Activated naive CD8-positive, alpha-beta T cell treated with anti-CD3 and anti-CD28 coated beads for 36 hours (primary cell): ENCODE measurements at regions not wholly inside any gene's neighbourhood (a gene's known extent, or its start where the extent isn't known, plus 50 kb on each side); places are given as distances from the start of the nearest gene placed in this dataset.

Experiments
- DNase-seq: peaks from one replicate; pipeline ENCODE4 v3.0.0; 2021
- H3K27ac Mint-ChIP-seq: one replicate; pipeline ENCODE4 v1.8.0; 2022; ENCODE audit warnings: mild to moderate bottlenecking, moderate library complexity, mixed read lengths
- H3K27me3 Mint-ChIP-seq: one replicate; pipeline ENCODE4 v1.8.0; 2022; ENCODE audit warnings: mild to moderate bottlenecking, mixed read lengths
- H3K36me3 Mint-ChIP-seq: one replicate; pipeline ENCODE4 v1.8.0; 2021; ENCODE audit warnings: mild to moderate bottlenecking, mixed read lengths
- H3K4me1 Mint-ChIP-seq: one replicate; pipeline ENCODE4 v1.8.0; 2021; ENCODE audit warnings: mixed read lengths
- H3K4me3 Mint-ChIP-seq: one replicate; pipeline ENCODE4 v1.8.0; 2022; ENCODE audit warnings: mild to moderate bottlenecking, moderate library complexity, mixed read lengths
- H3K9me3 Mint-ChIP-seq: one replicate; pipeline ENCODE4 v1.8.0; 2022; ENCODE audit warnings: mixed read lengths

DNA sequence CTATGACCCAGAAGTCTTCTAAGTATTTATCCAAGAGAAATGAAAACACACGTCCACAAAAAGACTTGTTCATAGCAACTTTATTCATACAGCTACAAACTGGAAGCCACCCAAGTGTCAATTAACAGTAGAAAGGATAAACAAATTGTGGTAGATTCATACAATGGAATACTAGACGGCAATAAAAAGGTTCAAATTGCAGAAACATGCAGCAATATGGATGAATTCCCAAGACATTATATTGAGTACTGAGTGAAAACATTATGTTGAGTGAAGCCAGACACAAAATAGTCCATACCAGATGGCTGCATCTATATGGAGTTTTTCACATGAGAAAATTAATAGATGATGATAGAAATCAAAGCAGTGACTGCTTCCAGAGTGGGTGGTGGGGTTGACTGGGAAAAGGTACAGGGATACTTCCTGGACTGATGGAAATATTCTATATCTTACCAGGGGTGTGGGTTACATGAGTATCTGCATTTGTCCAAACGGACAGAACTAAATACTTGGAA, 292.0 kb downstream of the FGFR2 start:
- no peak for DNase-seq
- Mint-ChIP-seq H3K27ac (no peak overlapping the region), H3K36me3 (no peaks in the 10 kb centered on the region), H3K4me1 (no peaks in the 10 kb centered on the region), H3K27me3 (peaks cover 8% of the 10 kb centered on the region), H3K4me3 (no peak overlapping the region), H3K9me3 (no peaks in the 10 kb centered on the region)

DNA sequence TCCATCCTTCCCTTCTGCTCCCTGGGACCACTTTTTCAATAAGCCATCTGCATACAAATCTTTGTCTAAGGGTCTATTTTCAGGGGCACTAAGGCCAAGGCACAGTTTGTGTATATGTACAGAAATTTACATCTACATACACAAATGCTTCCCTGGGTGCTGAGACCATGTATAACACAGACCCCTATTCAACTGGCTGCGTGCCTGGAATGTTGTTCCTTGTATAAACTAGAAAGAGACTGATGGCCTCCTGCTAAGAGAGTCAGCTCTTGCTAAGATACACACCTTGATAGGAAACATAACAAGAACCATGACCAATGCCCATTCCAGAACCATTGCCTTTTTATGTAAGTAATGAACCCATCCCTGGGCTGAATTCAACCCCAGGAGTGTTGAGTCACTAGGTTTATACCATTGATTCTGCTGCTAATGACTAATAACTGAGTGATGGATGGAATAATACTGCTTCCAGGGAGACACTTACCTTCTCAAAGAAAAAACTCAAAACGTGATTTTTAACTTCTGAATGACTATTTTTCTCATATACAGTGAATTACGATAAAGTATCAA, 290.7 kb downstream of the FGFR2 start:
- Mint-ChIP-seq H3K27ac (no peak overlapping the region), H3K9me3 (no peaks in the 10 kb centered on the region)
- no peak for DNase-seq

DNA sequence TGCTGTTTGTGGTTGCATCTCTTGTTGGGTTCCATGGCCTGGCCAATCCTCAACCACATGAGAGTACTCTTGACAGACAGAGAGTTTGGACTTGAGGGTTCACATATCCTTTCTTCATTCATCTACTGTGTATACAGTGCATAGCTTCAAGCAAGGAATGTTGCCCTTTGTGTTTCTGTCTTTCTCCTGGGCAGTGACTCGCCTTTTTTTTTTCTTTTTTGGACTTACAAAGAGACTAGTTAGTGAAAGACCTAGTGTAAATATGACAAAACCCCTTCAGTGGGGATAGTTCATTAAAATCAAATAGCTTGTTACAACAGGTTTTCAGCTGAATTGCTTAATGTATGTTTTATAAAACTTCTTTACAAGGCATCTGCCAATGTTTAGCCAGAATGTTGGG, 290.2 kb downstream of the FGFR2 start:
- H3K36me3 Mint-ChIP-seq, result no peaks in the 10 kb centered on the region
- no peak overlapping the region for H3K4me3 Mint-ChIP-seq
- peaks cover 8% of the 10 kb centered on the region for H3K27me3 Mint-ChIP-seq
- no peaks in the 10 kb centered on the region for H3K4me1 Mint-ChIP-seq
- no peaks in the 10 kb centered on the region for H3K9me3 Mint-ChIP-seq
- DNase-seq, result no peak
- no peak overlapping the region for H3K27ac Mint-ChIP-seq

More for the DNA sequence above, 290.7 kb downstream of the FGFR2 start:
- H3K4me1 Mint-ChIP-seq, result no peaks in the 10 kb centered on the region
- H3K36me3 Mint-ChIP-seq, result no peaks in the 10 kb centered on the region
- H3K4me3 Mint-ChIP-seq, result no peak overlapping the region
- peaks cover 8% of the 10 kb centered on the region for H3K27me3 Mint-ChIP-seq

DNA sequence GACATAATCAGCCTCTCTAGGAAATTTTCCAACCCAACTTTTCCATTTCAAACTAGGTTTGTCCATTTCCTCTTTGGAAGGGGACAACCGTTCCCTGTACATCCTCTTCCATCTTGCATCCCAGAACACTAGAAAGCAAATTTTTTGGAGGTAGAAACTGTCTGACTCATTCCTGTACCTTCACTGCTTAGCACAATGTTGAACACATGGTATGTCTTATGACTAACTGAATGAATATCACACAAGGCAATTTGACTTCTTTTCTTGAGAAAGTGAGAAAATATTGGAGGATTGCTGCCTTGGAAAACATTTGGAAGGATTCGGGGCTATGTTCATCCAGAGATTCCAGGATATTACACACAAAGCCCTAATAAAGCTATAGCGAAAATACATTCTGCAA, 289.1 kb downstream of the FGFR2 start:
- Mint-ChIP-seq H3K9me3 (no peaks in the 10 kb centered on the region), H3K27me3 (peaks cover 8% of the 10 kb centered on the region), H3K27ac (no peak overlapping the region), H3K4me1 (no peaks in the 10 kb centered on the region), H3K36me3 (no peaks in the 10 kb centered on the region), H3K4me3 (no peak overlapping the region)
- DNase-seq, result no peak

DNA sequence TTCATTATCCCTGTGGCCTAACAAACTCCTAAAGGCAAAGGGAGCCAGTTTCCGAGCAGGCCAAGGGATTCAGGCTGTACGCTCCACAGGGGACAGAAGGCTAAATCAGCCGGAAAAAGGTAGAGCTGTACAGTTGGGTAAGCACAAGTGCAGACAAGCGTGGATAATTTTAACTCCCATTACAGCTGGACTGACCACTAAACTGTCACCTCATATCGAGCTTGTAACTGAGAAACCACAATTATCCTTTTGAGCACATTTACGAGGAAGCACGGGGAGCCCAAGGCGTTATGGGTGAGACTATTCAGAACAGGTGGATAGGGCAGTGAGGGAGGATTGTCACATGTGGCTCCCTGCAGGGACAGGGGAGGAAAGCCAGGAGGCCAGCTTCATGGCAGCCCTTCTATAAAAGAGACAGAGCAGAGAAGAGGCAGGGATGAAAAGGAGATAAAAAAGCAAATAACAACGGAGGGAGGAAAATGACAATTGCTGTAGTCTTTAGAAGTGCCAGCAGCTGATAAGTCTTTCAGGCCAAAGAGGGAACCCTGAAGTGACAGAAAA, 288.0 kb downstream of the FGFR2 start:
- no peak for DNase-seq
- no peak overlapping the region for H3K4me3 Mint-ChIP-seq
- no peaks in the 10 kb centered on the region for H3K9me3 Mint-ChIP-seq
- H3K36me3 Mint-ChIP-seq, result no peaks in the 10 kb centered on the region
- H3K27me3 Mint-ChIP-seq, result peaks cover 8% of the 10 kb centered on the region
- H3K27ac Mint-ChIP-seq, result no peak overlapping the region
- H3K4me1 Mint-ChIP-seq, result no peaks in the 10 kb centered on the region

DNA sequence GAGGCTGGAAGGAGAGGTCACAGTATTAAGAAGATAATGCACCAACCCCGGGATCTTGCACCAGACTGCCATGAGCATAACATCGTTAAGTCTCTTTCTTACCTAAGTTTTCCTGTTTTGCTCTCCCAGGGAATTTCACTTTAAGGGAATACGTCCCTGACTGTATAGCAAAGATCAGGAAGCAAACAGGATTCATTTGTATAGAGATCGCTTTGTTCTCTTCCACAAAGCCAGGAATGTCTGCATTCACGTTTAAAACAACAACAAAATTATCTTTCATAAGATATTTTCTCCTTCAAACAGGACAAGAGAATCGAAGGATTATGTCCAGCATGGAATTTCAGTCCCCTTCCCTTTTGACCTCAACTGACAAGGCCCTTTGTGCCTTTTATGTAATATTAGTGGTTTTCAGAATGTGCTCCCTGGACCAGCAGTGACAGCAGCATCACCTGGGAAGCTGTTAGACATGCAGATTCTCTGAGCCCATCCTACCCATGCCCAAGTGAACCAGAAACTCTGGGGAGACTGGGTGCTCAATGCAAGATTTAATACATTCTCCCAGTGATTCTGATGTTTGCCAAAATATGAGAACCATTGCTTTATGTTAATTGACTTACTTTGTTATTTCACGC, 286.3 kb downstream of the FGFR2 start:
- Mint-ChIP-seq H3K27ac (no peak overlapping the region), H3K36me3 (no peaks in the 10 kb centered on the region), H3K27me3 (peaks cover 8% of the 10 kb centered on the region), H3K4me3 (no peak overlapping the region), H3K9me3 (no peaks in the 10 kb centered on the region), H3K4me1 (no peaks in the 10 kb centered on the region)
- DNase-seq, result no peak

DNA sequence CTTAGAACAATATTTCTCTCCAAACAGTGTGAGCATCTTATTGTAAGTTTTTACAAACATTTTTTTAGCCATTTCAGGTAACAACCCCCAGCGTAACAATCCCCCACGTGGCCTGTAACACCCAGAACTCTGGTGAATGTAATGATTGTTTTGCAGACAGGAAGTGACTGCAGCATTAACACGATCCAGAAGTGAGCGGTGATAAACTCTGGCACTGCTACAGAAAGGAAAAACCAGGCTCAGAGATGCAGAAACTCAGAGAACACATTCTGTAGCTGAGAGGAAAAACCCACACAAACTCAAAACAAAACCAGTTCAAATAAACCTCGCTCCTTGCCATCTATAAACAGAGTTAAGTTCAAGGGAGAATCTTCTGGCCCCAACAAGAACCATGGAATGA, 285.7 kb downstream of the FGFR2 start:
- H3K9me3 Mint-ChIP-seq, result no peaks in the 10 kb centered on the region
- DNase-seq, result no peak
- H3K27me3 Mint-ChIP-seq, result peaks cover 8% of the 10 kb centered on the region
- no peak overlapping the region for H3K4me3 Mint-ChIP-seq
- no peak overlapping the region for H3K27ac Mint-ChIP-seq
- no peaks in the 10 kb centered on the region for H3K36me3 Mint-ChIP-seq
- no peaks in the 10 kb centered on the region for H3K4me1 Mint-ChIP-seq

DNA sequence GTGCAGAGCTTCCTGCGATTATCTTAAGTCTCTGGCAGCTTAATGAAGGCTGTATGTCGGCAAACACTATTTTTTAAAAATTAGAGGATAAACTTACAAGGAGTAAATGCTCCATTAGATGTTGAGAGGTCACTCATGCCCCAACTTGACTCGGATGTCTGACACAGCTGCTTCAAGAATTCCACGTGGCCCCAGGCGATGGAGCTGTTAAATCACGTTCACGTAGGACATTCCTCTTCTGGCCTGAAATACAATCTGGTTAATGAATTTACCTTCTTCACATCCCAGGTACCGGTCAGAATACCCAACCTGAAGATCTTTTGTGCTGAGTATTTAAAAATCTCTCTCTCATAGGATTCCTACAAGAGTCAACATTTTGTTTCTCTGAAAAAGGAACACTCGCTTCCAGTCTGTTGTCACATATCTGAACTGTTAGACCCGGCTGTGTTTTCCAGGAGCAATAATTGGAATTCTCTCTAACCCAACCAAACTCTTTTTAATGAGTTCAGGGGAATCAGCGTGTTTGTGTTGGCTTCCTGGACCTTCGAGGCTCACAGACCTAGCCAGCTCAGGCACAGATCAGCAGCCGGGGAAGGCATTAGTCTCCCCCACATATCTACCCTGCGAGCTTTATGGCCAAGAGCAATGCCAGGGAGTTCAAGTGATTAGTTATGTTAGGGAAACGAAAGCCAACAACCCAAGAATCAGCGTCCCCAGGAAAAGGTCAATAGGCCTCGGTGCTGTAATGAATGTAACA, 284.9 kb downstream of the FGFR2 start:
- Mint-ChIP-seq H3K4me3 (no peak overlapping the region), H3K27me3 (peaks cover 8% of the 10 kb centered on the region), H3K4me1 (no peaks in the 10 kb centered on the region), H3K36me3 (no peaks in the 10 kb centered on the region), H3K27ac (no peak overlapping the region), H3K9me3 (no peaks in the 10 kb centered on the region)
- no peak for DNase-seq

DNA sequence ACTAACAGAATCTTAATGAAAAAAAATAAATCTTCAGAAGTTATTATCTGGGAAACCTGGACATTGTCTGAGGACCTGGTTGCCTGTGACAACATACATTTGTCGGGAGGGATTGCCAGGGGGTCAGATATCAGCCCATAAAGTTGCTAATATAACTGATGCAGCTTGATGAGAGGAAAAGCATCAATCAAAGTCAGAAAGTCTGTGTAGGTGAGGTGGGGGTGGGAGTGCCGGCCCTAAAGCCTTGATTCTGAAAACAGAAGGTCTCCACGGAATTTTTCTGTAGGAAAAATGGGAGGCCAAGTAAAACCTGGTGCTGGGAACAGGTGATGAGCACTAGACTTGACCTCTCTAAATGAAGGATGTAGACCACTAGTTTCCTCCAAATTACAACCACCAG, 281.8 kb downstream of the FGFR2 start:
- no peak overlapping the region for H3K27ac Mint-ChIP-seq
- no peaks in the 10 kb centered on the region for H3K9me3 Mint-ChIP-seq
- no peak for DNase-seq
- no peaks in the 10 kb centered on the region for H3K36me3 Mint-ChIP-seq
- H3K4me3 Mint-ChIP-seq, result no peak overlapping the region
- H3K27me3 Mint-ChIP-seq, result no peaks in the 10 kb centered on the region
- H3K4me1 Mint-ChIP-seq, result no peaks in the 10 kb centered on the region

DNA sequence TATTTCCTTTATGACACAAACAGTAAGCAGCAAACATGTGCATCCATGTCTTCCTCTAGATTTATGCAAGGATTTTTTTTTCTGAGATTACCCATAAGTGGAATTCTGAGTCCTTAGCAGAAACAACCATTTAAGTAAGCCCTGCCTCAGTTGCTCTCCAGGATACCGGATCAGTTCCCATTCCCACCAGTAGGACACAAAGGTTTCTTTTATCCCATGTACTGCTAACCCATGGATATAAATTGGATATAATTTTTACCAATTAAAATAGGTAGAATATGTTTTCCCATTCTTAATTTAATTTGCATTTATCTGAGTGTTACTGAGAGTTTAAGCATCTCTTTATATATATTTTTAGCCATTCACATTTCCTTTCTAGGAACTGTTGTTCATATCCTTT, 280.9 kb downstream of the FGFR2 start:
- no peaks in the 10 kb centered on the region for H3K4me1 Mint-ChIP-seq
- H3K27me3 Mint-ChIP-seq, result no peaks in the 10 kb centered on the region
- no peaks in the 10 kb centered on the region for H3K36me3 Mint-ChIP-seq
- H3K27ac Mint-ChIP-seq, result no peak overlapping the region
- DNase-seq, result no peak
- no peak overlapping the region for H3K4me3 Mint-ChIP-seq
- no peaks in the 10 kb centered on the region for H3K9me3 Mint-ChIP-seq

DNA sequence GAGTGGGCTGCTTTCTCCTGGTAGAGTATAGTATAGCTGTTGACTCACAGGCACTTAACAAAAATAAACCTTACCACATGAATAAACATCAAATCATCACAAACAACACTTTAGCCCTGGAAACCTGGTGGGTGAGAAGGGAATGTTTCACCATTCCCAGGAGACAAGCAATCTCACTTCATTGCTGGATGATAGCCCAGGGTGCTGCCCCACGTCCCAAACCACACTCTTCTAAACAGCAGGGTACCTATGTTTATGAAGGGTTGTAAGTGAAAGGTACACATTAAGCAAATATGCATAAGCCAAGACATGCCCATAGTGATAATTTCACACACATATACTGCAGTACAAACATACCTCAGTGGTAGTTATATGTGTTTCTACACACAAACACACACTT, 276.2 kb downstream of the FGFR2 start:
- H3K9me3 Mint-ChIP-seq, result no peaks in the 10 kb centered on the region
- no peak overlapping the region for H3K27ac Mint-ChIP-seq
- no peaks in the 10 kb centered on the region for H3K4me1 Mint-ChIP-seq
- no peak for DNase-seq
- no peaks in the 10 kb centered on the region for H3K36me3 Mint-ChIP-seq
- no peak overlapping the region for H3K4me3 Mint-ChIP-seq
- no peaks in the 10 kb centered on the region for H3K27me3 Mint-ChIP-seq

DNA sequence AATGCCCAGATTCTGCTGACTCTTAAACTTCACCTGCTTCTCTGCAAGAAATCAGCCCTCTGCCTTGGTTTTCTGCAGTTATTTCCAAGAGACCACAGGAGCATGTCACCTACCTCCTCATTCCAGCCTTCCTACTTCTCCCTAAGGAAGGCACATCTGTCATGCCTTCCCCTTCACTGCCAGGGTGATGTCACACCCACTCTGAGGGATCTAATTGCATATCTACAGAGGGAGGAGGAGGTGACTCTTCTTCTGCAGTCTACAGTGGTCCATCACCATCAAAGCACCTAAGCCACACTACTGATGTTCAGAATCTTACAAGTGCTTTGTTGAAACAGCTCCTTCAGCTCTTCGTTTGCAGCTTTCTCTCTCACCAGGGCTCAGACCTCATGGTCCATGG, 275.5 kb downstream of the FGFR2 start:
- no peaks in the 10 kb centered on the region for H3K27me3 Mint-ChIP-seq
- H3K9me3 Mint-ChIP-seq, result peaks cover 2% of the 10 kb centered on the region
- no peak overlapping the region for H3K27ac Mint-ChIP-seq
- no peaks in the 10 kb centered on the region for H3K4me1 Mint-ChIP-seq
- H3K4me3 Mint-ChIP-seq, result no peak overlapping the region
- H3K36me3 Mint-ChIP-seq, result no peaks in the 10 kb centered on the region
- no peak for DNase-seq

DNA sequence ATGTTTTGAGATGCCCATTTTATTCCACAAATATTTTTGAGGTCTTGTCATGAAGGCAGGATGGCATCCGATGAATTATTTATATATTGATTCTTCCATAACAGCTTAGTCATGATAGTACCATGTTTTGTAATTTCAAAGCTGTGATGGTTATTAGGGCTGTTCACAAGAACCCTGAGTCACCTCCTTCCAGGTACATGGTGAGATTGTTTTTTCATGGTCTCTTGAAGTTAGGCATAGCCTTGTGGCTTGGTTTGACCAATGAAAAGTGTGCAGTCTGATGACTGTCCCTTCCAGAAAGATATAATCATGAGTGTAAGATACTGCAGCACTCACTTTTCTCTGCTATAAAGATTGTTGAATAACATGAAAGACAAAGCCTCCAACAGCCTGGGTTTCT, 274.8 kb downstream of the FGFR2 start:
- no peak for DNase-seq
- Mint-ChIP-seq H3K27ac (no peak overlapping the region), H3K36me3 (no peaks in the 10 kb centered on the region), H3K4me1 (no peaks in the 10 kb centered on the region), H3K4me3 (no peak overlapping the region), H3K9me3 (peaks cover 4% of the 10 kb centered on the region), H3K27me3 (no peaks in the 10 kb centered on the region)

DNA sequence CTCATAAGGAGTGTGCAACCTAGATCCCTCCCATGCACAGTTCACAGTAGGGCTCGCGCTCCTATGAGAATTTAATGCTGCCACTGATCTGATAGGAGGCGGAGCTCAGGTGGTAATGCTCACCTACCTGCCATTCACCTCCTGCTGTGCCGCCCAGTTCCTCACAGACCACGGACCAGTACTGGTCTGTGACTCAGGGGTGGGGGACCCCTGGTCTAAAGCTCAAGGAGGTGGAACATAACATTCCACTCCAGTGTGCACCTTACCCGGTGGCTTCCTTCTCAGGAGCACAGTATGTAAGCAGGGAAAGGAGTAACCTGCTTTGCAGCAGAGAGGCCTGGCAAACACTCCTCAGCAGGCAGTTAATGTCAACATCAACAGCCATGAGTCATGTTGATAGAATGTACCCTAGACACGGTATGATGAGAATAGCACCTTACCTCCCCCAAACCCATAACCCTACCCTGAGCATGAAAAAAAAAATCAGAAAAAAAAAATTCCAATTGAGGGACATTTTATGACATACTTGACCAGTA, 273.5 kb downstream of the FGFR2 start:
- Mint-ChIP-seq H3K27me3 (no peaks in the 10 kb centered on the region), H3K27ac (no peak overlapping the region), H3K4me3 (no peak overlapping the region), H3K9me3 (peaks cover 4% of the 10 kb centered on the region), H3K4me1 (no peaks in the 10 kb centered on the region), H3K36me3 (no peaks in the 10 kb centered on the region)
- no peak for DNase-seq

DNA sequence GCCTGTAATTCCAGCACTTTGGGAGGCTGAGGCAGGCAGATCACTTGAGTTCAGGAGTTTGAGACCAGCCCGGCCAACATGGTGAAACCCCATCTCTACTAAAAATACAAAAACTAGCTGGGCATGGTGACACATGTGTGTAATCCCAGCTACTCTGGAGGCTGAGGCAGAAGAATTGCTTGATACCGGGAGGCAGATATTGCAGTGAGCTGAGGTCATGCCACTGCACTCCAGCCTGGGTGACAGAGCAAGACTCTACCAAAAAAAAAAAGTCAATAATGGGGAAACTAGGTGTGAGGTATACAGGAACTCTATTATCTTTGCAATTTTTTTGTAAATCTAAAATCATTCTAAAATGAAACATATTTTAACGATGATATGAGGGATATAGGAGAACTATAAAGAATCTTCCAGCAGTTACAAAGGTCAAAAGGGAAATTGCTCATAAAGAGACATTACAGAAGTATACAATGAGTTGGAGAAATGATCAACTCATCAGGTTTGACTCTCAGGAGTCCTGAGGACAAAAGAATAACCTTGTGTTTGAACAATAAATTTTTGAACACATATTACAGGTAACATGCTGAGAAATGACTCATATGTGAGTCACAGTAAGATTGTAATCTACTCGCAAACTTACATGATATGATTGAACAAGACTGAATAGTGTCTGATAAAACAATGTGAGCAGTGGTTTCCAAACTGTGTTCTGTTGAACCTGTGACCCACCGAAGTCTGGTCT, 272.6 kb downstream of the FGFR2 start:
- no peaks in the 10 kb centered on the region for H3K4me1 Mint-ChIP-seq
- H3K36me3 Mint-ChIP-seq, result no peaks in the 10 kb centered on the region
- DNase-seq, result no peak
- H3K9me3 Mint-ChIP-seq, result peaks cover 4% of the 10 kb centered on the region
- H3K4me3 Mint-ChIP-seq, result no peak overlapping the region
- no peak overlapping the region for H3K27ac Mint-ChIP-seq
- no peaks in the 10 kb centered on the region for H3K27me3 Mint-ChIP-seq
